Epithelial cell of esophagus (primary cell): ENCODE measurements at regions not wholly inside any gene's neighbourhood (a gene's known extent, or its start where the extent isn't known, plus 50 kb on each side); places are given as distances from the start of the nearest gene placed in this dataset.

Experiments used
- DNase-seq: peaks from one replicate; pipeline ENCODE4 v3.0.0; 2010; ENCODE audit warnings: low read depth
- H3K4me3 ChIP-seq: 2 replicates; pipeline ENCODE4 v1.5.1; 2011; ENCODE audit warnings: mild to moderate bottlenecking, low read length, control low read depth
- TF ChIP-seq, protein P1 (sequence below): IDR thresholded peaks from 2 replicates; pipeline ENCODE4 v1.5.1; 2011; ENCODE audit warnings: low read depth, mild to moderate bottlenecking, low read length, control low read depth, inconsistent platforms; ENCODE audit not compliant: insufficient read depth; ENCODE audit errors: missing control alignments

GRCh38 chr6:166001359-166001758 lies 166.3 kb downstream of the TBXT start:
- no peak overlapping the region for H3K4me3 ChIP-seq
- DNase-seq, result no peak
- TF ChIP-seq, protein P1, sequence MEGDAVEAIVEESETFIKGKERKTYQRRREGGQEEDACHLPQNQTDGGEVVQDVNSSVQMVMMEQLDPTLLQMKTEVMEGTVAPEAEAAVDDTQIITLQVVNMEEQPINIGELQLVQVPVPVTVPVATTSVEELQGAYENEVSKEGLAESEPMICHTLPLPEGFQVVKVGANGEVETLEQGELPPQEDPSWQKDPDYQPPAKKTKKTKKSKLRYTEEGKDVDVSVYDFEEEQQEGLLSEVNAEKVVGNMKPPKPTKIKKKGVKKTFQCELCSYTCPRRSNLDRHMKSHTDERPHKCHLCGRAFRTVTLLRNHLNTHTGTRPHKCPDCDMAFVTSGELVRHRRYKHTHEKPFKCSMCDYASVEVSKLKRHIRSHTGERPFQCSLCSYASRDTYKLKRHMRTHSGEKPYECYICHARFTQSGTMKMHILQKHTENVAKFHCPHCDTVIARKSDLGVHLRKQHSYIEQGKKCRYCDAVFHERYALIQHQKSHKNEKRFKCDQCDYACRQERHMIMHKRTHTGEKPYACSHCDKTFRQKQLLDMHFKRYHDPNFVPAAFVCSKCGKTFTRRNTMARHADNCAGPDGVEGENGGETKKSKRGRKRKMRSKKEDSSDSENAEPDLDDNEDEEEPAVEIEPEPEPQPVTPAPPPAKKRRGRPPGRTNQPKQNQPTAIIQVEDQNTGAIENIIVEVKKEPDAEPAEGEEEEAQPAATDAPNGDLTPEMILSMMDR, result no peak

DNA sequence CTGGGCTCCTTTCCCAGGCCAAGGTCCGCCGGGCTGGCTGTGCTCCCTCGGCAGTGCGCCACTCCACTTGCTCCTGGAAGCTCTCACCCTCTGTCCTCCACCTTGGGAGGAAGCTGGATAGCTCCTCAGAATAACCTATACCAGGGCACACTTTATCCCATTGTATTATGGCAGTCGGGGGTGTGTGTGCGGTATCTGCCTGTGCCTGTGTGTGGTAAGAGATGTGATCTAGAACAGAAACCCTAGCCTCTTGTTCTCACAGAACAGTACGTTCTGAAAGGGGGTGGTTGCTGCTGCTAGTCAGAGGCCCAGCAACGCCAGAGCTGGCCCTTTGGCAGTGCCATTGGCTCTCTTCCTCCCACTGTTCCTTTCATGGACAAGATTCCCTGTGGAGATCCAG lies 168.4 kb downstream of the TBXT start:
- TF ChIP-seq, protein P1, result no peak
- H3K4me3 ChIP-seq, result no peak overlapping the region
- no peak for DNase-seq

DNA sequence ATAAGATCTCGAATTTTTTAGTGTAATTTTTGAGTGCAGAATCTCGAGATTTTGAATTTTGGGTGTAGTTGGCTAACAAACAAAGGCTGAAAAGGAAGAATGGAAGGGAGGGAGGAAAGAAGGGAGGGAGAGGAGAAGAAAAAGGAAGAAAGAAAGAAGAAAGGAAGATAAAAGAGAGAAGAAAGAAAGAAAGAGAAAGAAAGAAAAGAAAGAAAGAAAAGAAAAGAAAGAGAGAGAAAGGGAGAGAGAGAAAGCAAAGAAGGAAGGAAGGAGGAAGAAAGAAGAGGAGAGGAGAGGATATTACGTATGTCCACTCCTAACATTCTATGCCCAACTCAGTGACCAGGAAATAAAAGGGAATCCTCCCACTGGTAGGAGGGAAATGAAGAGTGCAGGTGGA lies 169.6 kb downstream of the TBXT start:
- TF ChIP-seq, protein P1, result no peak
- no peak overlapping the region for H3K4me3 ChIP-seq
- no peak for DNase-seq

- TF ChIP-seq, protein P1, result no peak
- no peak overlapping the region for H3K4me3 ChIP-seq
- DNase-seq, result no peak
These were observed 176.3 kb downstream of the TBXT start for GRCh38 chr6:165991341-165991740.

DNA sequence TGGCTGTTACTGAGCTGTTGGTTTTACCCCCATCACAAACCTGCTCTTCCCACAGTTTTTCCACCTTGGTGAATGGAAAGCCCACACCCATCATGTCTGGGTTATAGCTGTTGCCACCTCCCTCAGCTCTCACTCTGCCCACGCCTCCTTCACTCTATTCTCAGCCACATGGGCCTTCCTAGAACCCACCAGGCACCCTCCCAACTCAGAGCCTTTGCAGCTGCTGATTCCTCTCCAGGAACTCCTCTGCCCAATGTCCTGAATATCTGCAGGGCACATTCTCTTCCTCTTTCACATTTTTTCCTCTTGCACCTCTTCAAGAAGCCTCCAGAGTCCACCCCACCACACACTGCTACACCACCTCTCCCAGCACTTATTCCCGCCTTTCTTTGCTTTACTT lies 177.4 kb downstream of the TBXT start:
- DNase-seq, result no peak
- TF ChIP-seq, protein P1, result no peak
- H3K4me3 ChIP-seq, result no peak overlapping the region

DNA sequence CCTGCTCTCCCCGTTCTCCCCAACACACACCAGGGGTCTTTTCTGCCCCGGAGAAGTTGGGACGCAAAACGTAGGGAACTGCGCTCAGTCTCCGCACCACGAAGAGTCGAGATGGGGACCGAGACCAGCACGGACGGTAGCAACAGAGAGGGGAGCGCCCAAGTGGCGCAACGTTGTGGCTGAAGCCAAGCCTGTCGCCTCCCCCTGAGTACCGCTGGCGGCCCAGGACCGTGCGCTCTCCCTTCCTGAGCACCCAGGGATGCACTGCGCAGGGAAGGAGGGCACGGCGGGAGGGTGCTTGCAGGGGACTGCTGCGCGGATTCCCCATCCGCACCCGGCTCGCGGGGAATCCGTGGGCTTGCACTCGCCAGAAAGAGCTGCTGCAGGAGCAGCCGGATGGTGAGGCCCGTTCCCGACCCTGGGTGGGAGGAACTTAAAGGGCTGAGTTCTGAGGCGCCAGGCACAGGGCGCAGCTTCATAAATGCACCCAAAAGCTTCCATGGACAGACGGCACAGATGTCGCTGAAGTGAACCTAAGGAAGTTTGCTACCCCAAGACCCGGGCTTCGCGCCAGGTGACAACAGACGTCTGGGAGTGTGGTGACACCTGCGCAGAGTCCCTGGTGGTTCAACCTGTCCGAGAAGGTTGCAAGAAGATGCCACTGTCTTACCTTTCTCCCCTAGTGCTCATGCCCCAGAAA lies 178.7 kb downstream of the TBXT start:
- DNase-seq, result no peak
- no peak overlapping the region for H3K4me3 ChIP-seq
- TF ChIP-seq, protein P1, result no peak

DNA sequence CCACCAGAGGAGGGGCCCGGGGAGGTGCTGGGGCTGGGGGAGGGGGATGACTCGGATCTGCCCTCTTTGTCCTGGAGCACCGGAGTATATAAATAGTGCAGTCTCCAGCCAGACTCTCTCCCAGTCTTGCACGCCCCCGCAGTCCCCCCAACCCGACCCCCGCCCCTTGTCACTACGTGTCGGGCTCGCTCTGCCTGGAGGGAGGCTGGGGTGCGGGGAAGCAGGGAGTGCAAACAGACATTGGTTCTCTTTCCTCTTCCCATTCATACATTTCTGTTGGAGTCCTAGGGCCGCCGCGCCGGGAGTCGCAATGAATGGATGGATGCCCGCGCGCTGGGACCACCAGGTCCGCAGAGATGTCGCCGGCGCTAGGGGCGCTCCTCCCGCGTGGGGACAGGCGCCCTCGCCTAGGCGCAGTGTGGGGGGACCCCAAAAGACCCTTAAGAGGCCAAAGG lies 179.3 kb downstream of the TBXT start:
- no peak for DNase-seq
- no peak overlapping the region for H3K4me3 ChIP-seq
- TF ChIP-seq, protein P1, result no peak
